NT2/D1 (cell line): ENCODE measurements at regions not wholly inside any gene's neighbourhood (a gene's known extent, or its start where the extent isn't known, plus 50 kb on each side); places are given as distances from the start of the nearest gene placed in this dataset.

Experiments
- DNase-seq: peaks from one replicate; pipeline ENCODE4 v3.0.0-alpha.2; 2011; ENCODE audit warnings: low read depth, low spot score
- H3K27me3 ChIP-seq: 2 replicates; pipeline ENCODE4 v1.6.0; 2011; ENCODE audit warnings: mild to moderate bottlenecking; ENCODE audit not compliant: insufficient read length, insufficient read depth
- H3K36me3 ChIP-seq: 2 replicates; pipeline ENCODE4 v1.6.1; 2011; ENCODE audit warnings: mild to moderate bottlenecking, low read length, mixed read lengths; ENCODE audit not compliant: insufficient read depth, insufficient read length
- H3K4me1 ChIP-seq: 2 replicates; pipeline ENCODE4 v1.5.1; 2011; ENCODE audit not compliant: insufficient read depth, insufficient read length
- H3K4me3 ChIP-seq: 2 replicates; pipeline ENCODE4 v1.5.1; 2011; ENCODE audit warnings: low read depth; ENCODE audit not compliant: insufficient read length
- H3K9ac ChIP-seq: 2 replicates; pipeline ENCODE4 v1.6.0; 2011; ENCODE audit warnings: low read depth; ENCODE audit not compliant: insufficient read length
- H3K9me3 ChIP-seq: 2 replicates; pipeline ENCODE4 v1.5.1; 2011; ENCODE audit warnings: mild to moderate bottlenecking, low read length; ENCODE audit not compliant: insufficient read depth
- SUZ12 ChIP-seq: IDR thresholded peaks from 2 replicates; pipeline ENCODE4 v1.6.1; 2011; ENCODE audit not compliant: insufficient read length, insufficient read depth; ENCODE audit errors: extremely low read depth
- YY1 ChIP-seq: IDR thresholded peaks from 2 replicates; pipeline ENCODE4 v1.6.1; 2011; ENCODE audit not compliant: insufficient read length, insufficient read depth
- ZNF274 ChIP-seq: IDR thresholded peaks from 2 replicates; pipeline ENCODE4 v1.6.1; 2011; ENCODE audit warnings: mild to moderate bottlenecking, low read depth, low read length

- no peak for DNase-seq
- Histone ChIP-seq H3K27me3 (no peaks in the 10 kb centered on the region), H3K9ac (no peak overlapping the region), H3K4me3 (no peak overlapping the region), H3K4me1 (no peaks in the 10 kb centered on the region), H3K9me3 (no peaks in the 10 kb centered on the region), H3K36me3 (no peaks in the 10 kb centered on the region)
- TF ChIP-seq YY1, result no peak
- no peak for TF ChIP-seq SUZ12
- no peak for TF ChIP-seq ZNF274
Observed at GRCh38 chr5:97745817-97746216, 562.8 kb upstream of the RIOK2 start.

GRCh38 chr5:97750576-97750975 lies 567.5 kb upstream of the RIOK2 start:
- no peak for DNase-seq

GRCh38 chr5:97751540-97751939 lies 568.5 kb upstream of the RIOK2 start:
- Histone ChIP-seq H3K27me3 (no peaks in the 10 kb centered on the region), H3K36me3 (no peaks in the 10 kb centered on the region), H3K4me3 (no peak overlapping the region), H3K9me3 (no peaks in the 10 kb centered on the region), H3K4me1 (no peaks in the 10 kb centered on the region), H3K9ac (no peak overlapping the region)
- DNase-seq, result no peak
- TF ChIP-seq SUZ12 (no peak), YY1 (no peak), ZNF274 (no peak)

More at GRCh38 chr5:97750576-97750975, 567.5 kb upstream of the RIOK2 start:
- Histone ChIP-seq H3K4me3 (no peak overlapping the region), H3K9ac (no peak overlapping the region), H3K27me3 (no peaks in the 10 kb centered on the region), H3K36me3 (no peaks in the 10 kb centered on the region), H3K9me3 (no peaks in the 10 kb centered on the region), H3K4me1 (no peaks in the 10 kb centered on the region)
- TF ChIP-seq ZNF274 (no peak), SUZ12 (no peak), YY1 (no peak)

GRCh38 chr5:97752871-97753270 lies 569.8 kb upstream of the RIOK2 start:
- H3K9me3 ChIP-seq, result no peaks in the 10 kb centered on the region
- TF ChIP-seq SUZ12 (no peak), ZNF274 (no peak), YY1 (no peak)
- H3K4me3 ChIP-seq, result no peak overlapping the region
- no peaks in the 10 kb centered on the region for H3K36me3 ChIP-seq
- H3K27me3 ChIP-seq, result no peaks in the 10 kb centered on the region
- no peak overlapping the region for H3K9ac ChIP-seq
- DNase-seq, result no peak
- no peaks in the 10 kb centered on the region for H3K4me1 ChIP-seq

GRCh38 chr5:97762483-97762882 lies 579.4 kb upstream of the RIOK2 start:
- Histone ChIP-seq H3K9me3 (no peaks in the 10 kb centered on the region), H3K27me3 (no peaks in the 10 kb centered on the region), H3K4me1 (no peaks in the 10 kb centered on the region), H3K9ac (no peak overlapping the region), H3K36me3 (no peaks in the 10 kb centered on the region), H3K4me3 (no peak overlapping the region)
- TF ChIP-seq YY1 (no peak), SUZ12 (no peak), ZNF274 (no peak)
- no peak for DNase-seq

- Histone ChIP-seq H3K4me3 (no peak overlapping the region), H3K9me3 (no peaks in the 10 kb centered on the region), H3K27me3 (no peaks in the 10 kb centered on the region), H3K9ac (no peak overlapping the region), H3K36me3 (no peaks in the 10 kb centered on the region), H3K4me1 (no peaks in the 10 kb centered on the region)
- TF ChIP-seq YY1, result no peak
- no peak for TF ChIP-seq ZNF274
- TF ChIP-seq SUZ12, result no peak
- DNase-seq, result no peak
Observed at GRCh38 chr5:97764700-97765099, 581.7 kb upstream of the RIOK2 start.

- DNase-seq, result no peak
- TF ChIP-seq SUZ12 (no peak), YY1 (no peak), ZNF274 (no peak)
- Histone ChIP-seq H3K36me3 (no peaks in the 10 kb centered on the region), H3K27me3 (no peaks in the 10 kb centered on the region), H3K9ac (no peak overlapping the region), H3K4me3 (no peak overlapping the region), H3K9me3 (no peaks in the 10 kb centered on the region), H3K4me1 (no peaks in the 10 kb centered on the region)
Observed at GRCh38 chr5:97778451-97778850, 595.4 kb upstream of the RIOK2 start.
